ENCODE measurements at regions not wholly inside any gene's neighbourhood (a gene's known extent, or its start where the extent isn't known, plus 50 kb on each side); places are given as distances from the start of the nearest gene placed in this dataset.
"Not testable (repeated sequence)": the region's sequence is repeated elsewhere in the genome, so short reads cannot be mapped to it uniquely, and the experiment has no call there.

DNA sequence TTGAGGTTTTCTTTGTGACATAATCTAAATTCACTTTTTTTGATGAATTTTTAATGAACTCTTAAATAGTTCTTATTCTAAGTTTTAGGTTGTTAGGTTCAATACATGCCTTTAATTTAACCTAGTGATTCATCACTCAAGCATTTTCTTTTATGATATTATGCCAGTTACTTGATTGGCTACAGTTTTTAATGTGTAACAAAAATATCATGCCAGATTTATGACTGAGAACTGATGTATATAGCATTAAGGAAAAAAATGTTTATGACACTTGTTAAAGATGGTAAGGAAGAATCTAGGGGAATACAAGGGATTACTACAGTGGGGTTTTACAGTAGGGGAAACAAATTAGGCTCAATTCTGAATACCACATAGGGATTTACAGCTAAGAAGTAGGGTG lies 103.1 kb downstream of the VGLL3 start:
- DNase-seq: no peak

DNA sequence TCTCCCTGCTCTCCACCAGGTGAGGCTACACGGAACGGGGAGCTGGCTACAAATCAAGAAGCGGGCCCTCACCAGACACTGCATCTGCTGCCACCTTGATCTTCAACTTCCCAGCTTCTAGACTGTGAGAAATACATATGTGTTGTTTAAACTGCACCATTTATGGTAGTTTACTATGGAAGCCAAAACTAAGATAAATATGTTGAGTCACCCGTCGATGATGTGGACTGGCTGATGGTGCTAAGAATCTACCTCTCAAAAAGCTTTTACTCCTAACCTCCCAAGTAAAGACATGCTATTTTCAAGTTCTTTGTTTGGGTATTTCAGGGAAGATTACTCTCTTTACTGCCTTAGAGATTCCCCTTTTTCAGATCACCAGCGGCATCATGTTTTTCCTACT lies 110.9 kb downstream of the VGLL3 start:
- no peak for DNase-seq

DNA sequence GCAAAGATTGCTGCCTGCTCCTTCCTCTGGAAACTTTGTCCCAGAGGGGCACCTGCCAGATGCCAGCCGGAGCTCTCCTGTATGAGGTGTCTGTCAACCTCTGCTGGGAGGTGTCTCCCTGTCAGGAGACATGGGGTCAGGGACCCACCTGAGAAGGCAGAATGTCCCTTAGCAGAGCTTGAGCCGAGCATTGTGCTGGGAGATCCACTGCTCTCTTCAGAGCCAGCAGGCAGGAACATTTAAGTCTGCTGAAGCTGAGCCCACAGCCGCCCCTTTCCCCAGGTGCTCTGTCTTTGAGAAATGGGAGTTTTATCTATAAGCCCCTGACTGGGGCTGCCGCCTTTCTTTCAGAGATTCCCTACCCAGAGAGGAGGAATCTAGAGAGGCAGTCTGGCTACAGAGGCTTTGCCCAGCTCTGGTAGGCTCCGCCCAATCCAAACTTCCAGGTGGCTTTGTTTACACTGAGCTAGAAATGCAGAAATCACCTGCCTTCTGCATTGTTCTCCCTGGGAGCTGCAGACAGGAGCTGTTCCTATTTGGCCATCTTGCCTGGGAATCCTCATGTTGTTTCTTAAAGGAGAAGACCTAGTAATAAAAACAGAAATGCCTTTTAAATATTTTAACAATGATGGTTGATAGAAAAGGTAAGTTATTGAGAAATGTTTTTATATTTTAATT lies 114.3 kb downstream of the VGLL3 start:
- DNase-seq: not testable (repeated sequence)

DNA sequence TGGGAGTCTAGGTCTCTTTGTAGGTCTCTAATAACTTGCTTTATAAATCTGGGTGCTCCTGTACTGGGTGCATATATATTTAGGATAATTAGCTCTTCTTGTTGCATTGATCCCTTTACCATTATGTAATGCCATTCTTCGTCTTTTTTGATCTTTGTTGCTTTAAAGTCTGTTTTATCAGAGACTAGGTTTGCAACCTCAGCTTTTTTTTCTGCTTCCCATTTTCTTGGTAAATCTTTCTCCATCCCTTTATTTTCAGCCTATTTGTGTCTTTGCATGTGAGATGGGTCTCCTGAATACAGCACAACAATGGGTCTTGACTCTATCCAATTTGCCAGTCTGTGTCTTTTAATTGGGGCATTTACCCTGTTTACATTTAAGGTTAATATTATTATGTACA lies 116.2 kb downstream of the VGLL3 start:
- not testable (repeated sequence) for DNase-seq

DNA sequence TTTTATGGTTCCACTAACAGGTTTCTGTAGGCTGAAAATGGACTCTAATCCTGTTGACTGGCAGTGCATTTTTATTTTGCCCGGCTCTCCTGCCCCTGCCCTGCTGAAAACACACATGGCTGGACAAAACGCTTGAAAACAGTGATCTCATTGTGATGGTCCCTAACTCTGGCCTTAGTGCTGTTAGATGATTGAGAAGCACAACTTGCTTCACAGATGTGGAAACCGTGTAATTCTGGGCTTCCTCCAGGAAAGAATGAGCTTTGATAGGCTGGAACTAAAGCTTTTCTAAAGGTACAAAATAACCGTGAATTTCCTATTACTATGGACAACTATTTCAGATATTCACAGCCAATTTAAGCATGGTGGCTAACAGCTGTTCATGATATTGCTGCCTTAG lies 121.4 kb downstream of the VGLL3 start:
- no peak for DNase-seq

DNA sequence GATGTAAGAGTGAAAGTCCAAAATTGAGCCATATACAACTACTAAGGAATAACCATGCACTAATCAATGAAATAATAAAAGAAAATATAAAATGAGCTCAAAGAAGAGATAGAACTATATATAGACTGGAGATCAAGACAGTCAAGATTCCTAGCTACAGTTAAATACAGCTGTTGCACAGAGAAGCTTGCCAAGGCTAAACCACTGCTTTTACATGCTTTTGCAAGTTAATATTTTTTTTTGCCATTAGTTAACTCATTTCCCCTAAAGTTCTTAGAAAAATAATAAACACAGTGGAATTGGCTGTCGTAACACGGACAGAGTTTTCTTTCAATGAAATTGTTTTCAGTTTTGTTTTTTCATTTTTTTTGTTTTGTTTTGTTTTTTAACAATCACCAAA lies 123.0 kb downstream of the VGLL3 start:
- DNase-seq: no peak

DNA sequence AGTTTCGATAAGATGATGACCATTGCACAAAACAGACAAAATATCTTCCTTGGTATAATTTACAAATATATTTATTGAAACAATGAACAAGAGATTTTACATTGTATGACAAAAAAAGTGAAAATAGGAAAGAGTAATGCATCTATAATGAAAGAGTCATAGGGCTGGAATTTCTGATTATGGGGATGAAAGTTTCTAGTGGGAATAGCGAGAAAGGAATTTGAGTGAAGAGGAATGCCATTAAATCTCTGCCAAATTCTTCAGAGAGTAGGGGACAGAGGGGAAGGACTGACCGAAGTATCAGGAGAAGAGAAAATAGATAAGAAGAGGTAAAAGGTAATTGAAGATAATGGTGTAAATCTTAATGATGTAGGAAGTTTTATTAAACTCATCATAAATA lies 125.4 kb downstream of the VGLL3 start:
- no peak for DNase-seq

DNA sequence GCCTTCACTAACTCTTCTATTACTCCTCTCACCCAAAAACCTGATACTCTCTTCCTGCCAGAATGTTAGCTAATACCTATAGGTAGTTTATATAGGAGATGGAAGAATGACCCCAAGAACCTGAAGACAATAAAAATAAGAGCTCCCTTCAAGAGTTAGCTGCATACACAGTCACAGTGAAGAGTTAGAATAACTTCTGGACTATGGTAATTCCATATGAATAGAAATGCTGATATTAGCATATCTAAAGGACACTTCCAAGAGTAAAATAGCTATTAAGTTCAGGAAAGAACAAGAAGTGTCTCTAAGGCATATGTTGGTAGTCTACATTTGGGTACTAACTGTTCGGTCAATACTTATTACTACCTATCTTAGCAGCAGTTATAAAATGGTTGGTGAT lies 134.2 kb downstream of the VGLL3 start:
- no peak for DNase-seq

DNA sequence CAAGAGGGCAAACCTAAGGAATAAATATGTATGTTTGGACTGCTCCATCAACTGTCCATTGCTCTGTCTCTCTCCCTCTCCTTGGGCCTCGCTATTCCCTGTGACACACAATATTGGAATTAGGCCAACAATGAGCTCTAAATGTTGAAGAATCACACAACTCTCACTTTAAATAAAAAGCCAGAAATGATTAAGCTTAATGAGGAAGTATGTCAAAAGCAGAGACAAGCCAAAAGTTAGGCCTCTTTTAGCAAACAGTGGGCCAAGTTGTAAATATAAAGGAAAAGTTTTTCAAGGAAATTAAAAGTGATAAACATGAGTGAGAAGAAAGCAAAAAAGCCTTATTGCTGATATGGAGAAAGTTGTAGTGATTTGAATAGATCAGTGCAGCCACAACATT lies 141.0 kb downstream of the VGLL3 start:
- DNase-seq: no peak

DNA sequence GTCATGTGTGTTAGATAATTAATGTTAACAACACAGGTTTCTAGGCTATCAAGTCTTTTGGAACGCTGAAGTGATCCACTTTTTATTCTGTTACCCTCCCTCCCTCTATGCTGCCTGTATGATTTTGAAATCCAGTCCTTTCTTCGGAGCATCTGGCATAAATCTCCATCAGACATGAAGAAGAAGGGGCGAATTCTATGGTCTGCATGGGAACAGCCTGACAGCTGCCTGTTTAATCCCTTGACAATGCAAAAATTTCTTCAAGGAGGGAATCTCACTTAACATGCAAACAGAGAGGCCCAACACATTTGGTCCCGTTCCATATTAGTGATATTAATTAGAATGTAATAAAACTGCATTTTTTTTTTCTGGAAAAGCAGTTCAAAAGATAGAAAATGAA lies 145.2 kb downstream of the VGLL3 start:
- peak; percentile 63 for DNase-seq

DNA sequence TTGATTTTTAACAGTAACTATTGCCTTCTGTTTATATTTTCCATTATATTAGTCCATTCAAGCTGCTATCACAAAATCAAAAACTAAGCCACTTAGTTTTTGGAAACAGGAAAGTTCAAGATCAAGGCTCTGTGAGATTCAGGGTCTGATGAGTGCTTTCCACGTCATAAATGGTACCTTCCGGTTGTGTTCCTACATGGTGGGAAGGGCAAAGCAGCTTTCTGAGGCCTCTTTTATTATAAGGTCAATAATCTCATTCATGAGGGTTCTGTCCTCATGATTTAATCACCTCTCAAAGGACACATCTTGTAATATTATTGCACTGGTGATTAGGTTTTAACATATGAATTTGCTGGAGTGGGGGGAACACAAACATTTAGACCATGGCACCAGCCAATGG lies 152.0 kb downstream of the VGLL3 start:
- no peak for DNase-seq

DNA sequence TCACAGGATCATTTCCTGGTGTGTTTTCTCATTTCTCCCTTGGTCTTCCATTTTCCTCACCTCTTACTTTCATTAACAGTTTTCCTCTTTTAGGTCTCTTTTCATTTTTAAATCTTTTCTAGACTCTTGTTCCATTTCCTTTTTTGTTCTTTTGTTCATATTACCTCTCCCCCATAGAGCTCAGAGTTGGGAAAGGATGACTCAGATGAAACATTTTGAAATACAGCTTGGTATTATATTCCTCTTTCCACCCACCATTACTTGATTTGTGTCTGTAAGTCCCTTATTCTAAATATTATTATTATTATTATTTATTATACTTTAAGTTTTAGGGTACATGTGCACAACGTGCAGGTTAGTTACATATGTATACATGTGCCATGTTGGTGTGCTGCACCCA lies 153.1 kb downstream of the VGLL3 start:
- DNase-seq: no peak

DNA sequence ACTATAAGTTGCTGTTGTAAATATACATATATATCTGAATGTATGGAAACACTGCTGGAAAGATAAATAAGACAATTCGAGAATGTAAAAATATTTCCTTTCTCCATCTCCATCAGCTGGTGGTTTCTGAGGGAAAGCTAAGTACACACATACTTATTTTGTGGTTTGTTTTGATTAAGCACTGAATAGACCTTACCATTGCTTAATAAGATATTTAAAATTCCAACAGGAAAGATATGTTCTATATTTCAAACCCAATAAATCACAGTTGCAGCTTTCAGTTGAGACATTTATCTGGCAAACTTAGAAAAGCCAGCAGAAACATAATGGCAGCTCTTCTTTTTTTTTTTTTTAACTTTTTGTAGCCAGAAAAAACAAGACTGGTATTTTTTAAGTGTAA lies 160.4 kb downstream of the VGLL3 start:
- DNase-seq: no peak

DNA sequence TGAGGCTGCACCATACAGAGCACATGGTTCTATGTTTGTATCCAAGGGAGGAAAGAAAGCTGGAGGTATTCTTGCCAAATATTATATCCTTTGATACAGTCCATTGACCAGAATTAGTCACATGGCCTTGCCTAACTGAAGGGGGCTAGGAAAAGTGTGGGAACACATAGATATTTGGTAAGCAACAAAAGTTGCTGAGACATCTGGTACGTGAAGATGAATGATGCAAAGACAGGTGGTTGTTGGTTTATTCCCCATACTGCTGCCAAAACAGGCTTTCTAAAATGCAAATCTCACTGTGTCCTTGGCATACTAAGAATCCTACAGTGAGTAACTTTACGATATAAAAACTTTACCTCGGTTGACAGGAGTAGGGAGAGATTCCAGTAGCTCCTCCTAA lies 162.2 kb downstream of the VGLL3 start:
- DNase-seq: no peak

DNA sequence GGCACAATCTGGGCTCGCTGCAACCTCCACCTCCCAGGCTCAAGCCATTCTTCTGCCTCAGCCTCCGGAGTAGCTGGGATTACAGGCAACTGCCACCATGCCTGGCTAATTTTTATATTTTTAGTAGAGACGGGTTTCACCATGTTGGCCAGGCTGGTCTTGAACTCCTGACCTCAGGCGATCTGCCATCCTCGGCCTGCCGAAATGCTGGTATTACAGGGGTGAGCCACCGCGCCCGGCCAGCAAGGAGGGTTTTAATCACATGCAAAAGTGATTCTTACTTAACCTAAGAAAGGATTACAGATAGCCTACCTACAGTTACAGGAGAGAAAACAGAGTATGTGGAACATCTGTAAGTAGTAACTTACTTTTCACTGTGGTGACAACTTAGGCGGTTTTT lies 163.4 kb downstream of the VGLL3 start:
- not testable (repeated sequence) for DNase-seq

DNA sequence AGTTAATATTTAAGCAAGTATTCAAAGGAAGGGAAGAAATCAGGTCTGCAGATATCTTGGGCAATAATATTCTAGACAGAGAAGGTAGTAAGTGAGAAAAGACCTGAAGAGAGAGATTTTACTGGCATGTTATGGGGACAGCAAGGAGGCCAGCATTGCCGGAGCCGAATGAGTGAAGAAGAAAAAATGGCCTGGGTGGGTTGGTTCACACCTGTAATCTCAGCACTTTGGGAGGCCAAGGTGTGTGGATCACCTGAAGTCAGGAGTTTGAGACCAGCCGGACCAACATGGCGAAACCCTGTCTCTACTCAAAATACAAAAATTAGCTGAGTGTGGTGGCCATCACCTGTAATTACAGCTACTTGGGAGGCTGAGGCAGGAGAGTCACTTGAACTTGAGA lies 164.7 kb downstream of the VGLL3 start:
- no peak for DNase-seq

DNA sequence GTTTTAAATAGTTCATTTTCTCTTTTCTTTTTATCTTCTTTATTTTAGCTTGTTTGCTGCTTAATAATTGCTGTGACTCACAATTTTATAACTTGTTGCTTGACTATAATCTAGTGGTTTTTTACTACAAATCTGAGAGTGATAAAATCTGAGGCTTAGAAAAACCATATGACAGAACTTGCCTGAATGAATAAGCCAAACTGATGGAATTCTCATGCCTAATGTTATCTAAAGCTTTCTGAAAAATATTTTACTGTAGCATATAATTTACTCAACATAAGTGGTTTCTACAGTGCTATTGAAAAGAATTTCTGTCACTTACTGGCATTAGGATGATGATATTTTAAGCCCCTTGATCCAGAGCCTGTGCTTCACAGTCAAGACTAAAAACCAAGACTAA lies 175.1 kb downstream of the VGLL3 start:
- DNase-seq: no peak

DNA sequence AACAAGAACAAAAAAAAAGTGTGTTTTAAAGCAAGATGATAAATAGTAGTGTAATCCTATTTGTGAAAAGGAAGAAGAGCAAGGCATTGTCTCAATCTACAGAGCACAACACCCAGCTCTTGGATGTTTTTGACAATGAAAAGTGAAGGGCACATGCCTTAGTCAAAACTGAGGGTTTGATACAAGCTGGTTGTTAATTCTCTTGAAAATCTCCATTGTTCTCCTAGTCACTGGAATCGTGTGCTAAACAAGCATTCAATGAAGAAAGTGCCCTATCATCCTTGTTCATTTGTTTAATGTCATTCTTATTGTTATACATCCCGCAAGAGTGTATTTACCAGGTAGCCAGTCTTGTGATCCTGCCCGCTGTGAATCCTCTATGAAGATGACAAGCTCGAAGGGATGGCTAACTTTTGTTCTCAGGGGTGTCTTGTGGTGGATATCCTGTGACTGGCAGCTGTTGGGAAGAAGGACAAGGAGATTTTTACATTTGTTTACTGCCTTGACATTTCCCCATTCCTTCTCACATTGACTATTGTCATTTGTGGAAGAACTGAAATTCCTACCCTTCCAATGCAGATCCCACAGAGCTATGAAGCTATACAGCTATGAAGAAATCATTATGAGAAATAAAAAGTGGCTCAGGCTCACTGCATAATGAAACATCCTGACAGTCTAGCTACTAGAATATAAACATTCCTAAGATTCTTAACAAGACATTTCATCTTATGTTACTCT lies 175.9 kb downstream of the VGLL3 start:
- no peak for DNase-seq

DNA sequence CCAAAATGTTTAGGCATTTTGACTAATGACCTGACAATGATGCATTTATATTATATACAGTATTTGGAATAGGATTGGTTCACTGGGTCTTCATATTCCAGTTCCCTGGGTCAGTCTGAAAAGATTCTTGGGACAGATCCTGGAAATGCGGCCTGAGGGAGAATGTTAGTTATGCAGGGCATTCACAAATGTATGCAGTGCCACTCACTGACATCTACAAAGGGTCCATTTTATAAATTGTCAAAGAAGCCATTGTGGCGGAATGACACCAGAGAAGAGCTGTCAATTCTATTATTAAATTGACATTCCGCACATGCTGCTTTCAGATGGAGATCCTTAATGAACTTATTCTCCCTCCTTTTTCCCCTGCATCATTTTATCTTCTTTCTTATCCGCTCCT lies 176.6 kb downstream of the VGLL3 start:
- DNase-seq: no peak

DNA sequence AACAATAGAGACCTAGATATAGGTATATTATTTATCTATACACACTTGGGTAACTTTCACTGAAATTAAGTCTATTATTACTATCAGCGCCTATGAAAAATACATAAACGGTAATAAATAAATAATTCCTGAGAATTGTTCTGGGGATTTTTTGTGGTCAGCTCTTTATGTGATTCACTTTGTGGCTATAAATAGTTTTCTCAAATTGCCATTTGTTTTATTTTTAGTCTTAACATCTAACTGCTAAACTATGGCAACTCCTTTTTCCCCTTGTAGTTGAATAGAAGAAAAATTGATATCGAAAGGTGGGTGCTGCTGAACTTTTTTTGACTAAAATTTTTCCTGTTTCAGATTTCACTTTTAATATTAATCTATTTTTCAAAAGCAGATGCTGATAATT lies 189.0 kb downstream of the VGLL3 start:
- no peak for DNase-seq

DNA sequence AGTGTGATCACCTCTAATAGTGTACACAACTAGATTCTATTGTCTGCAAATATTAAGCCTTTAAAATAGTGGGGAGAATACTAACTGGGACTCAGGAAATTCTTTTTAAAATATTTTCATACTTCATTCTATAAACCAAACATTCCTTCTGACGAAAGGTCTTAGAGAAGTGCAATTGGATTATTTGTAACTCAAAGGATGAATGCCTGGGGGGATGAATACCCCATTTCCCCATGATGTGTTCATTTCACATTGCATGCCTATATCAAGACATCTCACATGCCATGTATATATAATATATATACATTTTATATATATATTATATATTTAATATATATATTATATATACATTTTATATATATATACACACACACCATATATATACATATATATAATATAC lies 189.9 kb downstream of the VGLL3 start:
- no peak for DNase-seq

DNA sequence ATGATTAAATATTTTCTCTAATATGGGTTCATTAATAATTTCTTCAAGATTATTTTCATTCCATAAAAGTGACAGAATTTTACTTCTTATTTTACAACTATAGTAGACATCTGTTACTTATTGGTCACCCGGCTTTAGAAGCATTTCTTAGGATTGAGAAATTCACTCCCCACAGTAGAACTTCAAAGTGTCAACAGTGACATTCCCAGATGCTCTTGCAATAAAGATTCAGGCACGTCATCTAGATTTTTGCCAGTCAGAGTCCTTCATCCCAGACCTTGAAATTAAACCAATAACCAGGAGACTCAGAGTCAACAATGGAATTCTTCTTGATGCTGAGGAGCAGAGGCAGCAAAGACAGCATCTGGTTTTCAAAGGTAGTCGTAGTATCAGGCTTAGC lies 190.8 kb downstream of the VGLL3 start:
- DNase-seq: no peak

DNA sequence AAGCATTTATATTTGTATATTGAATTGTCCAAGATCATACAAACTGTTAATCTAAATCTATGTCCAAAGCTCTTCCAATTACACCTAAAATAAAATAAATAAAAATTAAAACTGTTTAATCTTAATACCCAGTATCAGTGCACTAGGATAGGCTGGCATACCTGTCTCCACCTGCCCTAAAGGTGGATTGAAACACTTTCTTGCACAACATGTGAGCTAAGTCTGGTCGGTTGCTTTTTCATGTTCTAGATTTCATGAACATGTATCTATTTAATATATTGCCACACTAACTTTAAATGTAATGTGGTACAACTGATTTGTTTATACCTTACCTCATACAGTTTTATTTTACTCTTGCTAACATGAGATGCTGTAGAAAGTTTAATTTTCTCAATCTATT lies 193.0 kb downstream of the VGLL3 start:
- no peak for DNase-seq

DNA sequence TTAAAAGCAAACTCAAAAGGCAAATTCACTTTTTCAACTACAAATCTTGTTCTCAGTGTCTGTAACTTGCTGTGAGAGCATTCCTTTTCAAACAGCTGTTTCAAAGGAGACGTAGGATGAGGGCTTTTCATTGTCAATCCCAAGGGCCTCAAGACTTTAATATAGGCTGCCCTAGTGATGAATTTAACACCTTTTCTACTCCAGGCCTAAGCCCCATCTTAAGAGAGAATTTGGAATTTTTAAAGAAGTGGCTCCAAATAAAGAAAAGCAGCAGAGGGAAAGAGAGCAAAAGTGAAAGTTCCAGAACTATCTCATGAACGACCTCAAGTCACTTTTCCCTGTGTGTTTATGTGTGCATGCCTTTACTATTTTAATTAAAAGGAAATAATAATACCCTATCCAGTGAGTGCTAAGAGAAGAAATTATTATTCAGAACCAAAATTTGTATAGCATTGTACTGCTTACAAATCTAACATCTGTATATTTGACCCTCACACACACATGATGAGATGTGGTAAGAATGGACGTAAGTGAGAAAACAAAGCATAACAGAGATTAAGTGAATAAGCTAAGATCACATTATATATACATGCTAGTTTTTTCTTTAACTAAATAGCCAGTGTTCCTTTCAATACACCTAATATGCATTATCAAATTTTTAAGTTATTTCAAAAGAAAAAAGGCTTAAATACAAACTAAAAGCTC lies 196.4 kb downstream of the VGLL3 start:
- DNase-seq: no peak

Data from NCI-H524 treated with DMSO at 0.1 percent for 48 hours (cell line).